MM.1S (cell line): ENCODE measurements at regions not wholly inside any gene's neighbourhood (a gene's known extent, or its start where the extent isn't known, plus 50 kb on each side); places are given as distances from the start of the nearest gene placed in this dataset.

Experiments used
- DNase-seq: peaks from one replicate; pipeline ENCODE4 v3.0.0-alpha.2; 2015
- H2AFZ ChIP-seq: fragments of 300-600 bp; sonication (generic); 2 replicates; pipeline ENCODE4 v1.6.0; 2016; ENCODE audit warnings: antibody characterized with exemption, low read length
- H3F3A ChIP-seq: fragments of 300-600 bp; sonication (generic); 2 replicates; pipeline ENCODE4 v1.6.1; 2016; ENCODE audit warnings: mild to moderate bottlenecking, antibody characterized with exemption, low read length, moderate library complexity, mixed read lengths; ENCODE audit not compliant: insufficient read depth
- H3K27ac ChIP-seq: fragments of 300-600 bp; sonication (generic); 2 replicates; pipeline ENCODE4 v1.5.1; 2016; ENCODE audit warnings: mild to moderate bottlenecking, low read length
- H3K27me3 ChIP-seq: fragments of 300-600 bp; sonication (generic); replicated peaks from 2 replicates; pipeline ENCODE4 v1.6.0; 2016; ENCODE audit warnings: low read length; ENCODE audit not compliant: insufficient read depth
- H3K36me3 ChIP-seq: fragments of 300-600 bp; sonication (generic); replicated peaks from 2 replicates; pipeline ENCODE4 v1.6.1; 2016; ENCODE audit warnings: mild to moderate bottlenecking, low read length, mixed read lengths; ENCODE audit not compliant: insufficient read depth
- H3K4me1 ChIP-seq: fragments of 300-600 bp; sonication (generic); 2 replicates; pipeline ENCODE4 v1.6.1; 2016; ENCODE audit warnings: low read length, mixed read lengths
- H3K4me2 ChIP-seq: fragments of 300-600 bp; sonication (generic); 2 replicates; pipeline ENCODE4 v1.6.0; 2016; ENCODE audit warnings: low read depth, low read length
- H3K4me3 ChIP-seq: fragments of 300-600 bp; sonication (generic); 2 replicates; pipeline ENCODE4 v1.5.1; 2016; ENCODE audit warnings: low read length, mixed read lengths
- H3K79me2 ChIP-seq: fragments of 300-600 bp; sonication (generic); 2 replicates; pipeline ENCODE4 v1.6.1; 2016; ENCODE audit warnings: mixed run types, low read length, mixed read lengths
- H3K9ac ChIP-seq: fragments of 300-600 bp; sonication (generic); 2 replicates; pipeline ENCODE4 v1.6.1; 2016; ENCODE audit warnings: low read length, mixed read lengths
- H3K9me2 ChIP-seq: fragments of 300-600 bp; sonication (generic); replicated peaks from 2 replicates; pipeline ENCODE4 v1.6.1; 2016; ENCODE audit warnings: mild to moderate bottlenecking, low read length, mixed read lengths; ENCODE audit not compliant: insufficient read depth
- H3K9me3 ChIP-seq: fragments of 300-600 bp; sonication (generic); replicated peaks from 2 replicates; pipeline ENCODE4 v1.6.1; 2016; ENCODE audit warnings: mild to moderate bottlenecking, low read length, mixed read lengths; ENCODE audit not compliant: insufficient read depth
- H4K20me1 ChIP-seq: fragments of 300-600 bp; sonication (generic); 2 replicates; pipeline ENCODE4 v1.6.1; 2016; ENCODE audit warnings: mild to moderate bottlenecking, low read length, moderate library complexity, mixed read lengths; ENCODE audit not compliant: insufficient read depth
- CTCF ChIP-seq: fragments of 300-600 bp; sonication (generic); IDR thresholded peaks from 2 replicates; pipeline ENCODE4 v1.5.1; 2016; ENCODE audit warnings: antibody characterized with exemption, low read length, mixed read lengths
- EZH2 ChIP-seq: fragments of 300-600 bp; sonication (generic); optimal IDR thresholded peaks from 2 replicates; pipeline ENCODE3; 2017; ENCODE audit warnings: low read depth, mild to moderate bottlenecking, antibody characterized with exemption, low read length, mixed read lengths
- EZH2phosphoT487 ChIP-seq: fragments of 300-600 bp; sonication (generic); IDR thresholded peaks from 2 replicates; pipeline ENCODE4 v1.6.1; 2018; ENCODE audit warnings: antibody characterized with exemption, low read length

- H3K79me2 ChIP-seq = no peaks in the 10 kb centered on the region
- H3F3A ChIP-seq = no peaks in the 10 kb centered on the region
- no peak overlapping the region for H3K4me3 ChIP-seq
- H3K36me3 ChIP-seq = no peaks in the 10 kb centered on the region
- H3K27ac ChIP-seq = no peak overlapping the region
- H3K9ac ChIP-seq = no peak overlapping the region
- no peak overlapping the region for H2AFZ ChIP-seq
- H3K9me2 ChIP-seq = no peaks in the 10 kb centered on the region
- TF ChIP-seq CTCF = no peak
- TF ChIP-seq EZH2 = no peak
- no peak for TF ChIP-seq EZH2phosphoT487
- H4K20me1 ChIP-seq = no peaks in the 10 kb centered on the region
- no peak overlapping the region for H3K4me2 ChIP-seq
- no peaks in the 10 kb centered on the region for H3K27me3 ChIP-seq
- H3K4me1 ChIP-seq = no peaks in the 10 kb centered on the region
- no peak for DNase-seq
- no peaks in the 10 kb centered on the region for H3K9me3 ChIP-seq
Measured at GRCh38 chr10:2943932-2944614, 123.3 kb upstream of the PFKP start.

GRCh38 chr10:2942938-2943337 lies 124.4 kb upstream of the PFKP start:
- no peaks in the 10 kb centered on the region for H3K36me3 ChIP-seq
- no peaks in the 10 kb centered on the region for H3K27me3 ChIP-seq
- DNase-seq = no peak
- H3K9me2 ChIP-seq = no peaks in the 10 kb centered on the region
- no peaks in the 10 kb centered on the region for H3K9me3 ChIP-seq
- no peaks in the 10 kb centered on the region for H4K20me1 ChIP-seq
- H3K4me2 ChIP-seq = no peak overlapping the region
- H3K79me2 ChIP-seq = no peaks in the 10 kb centered on the region
- no peaks in the 10 kb centered on the region for H3K4me1 ChIP-seq
- H2AFZ ChIP-seq = no peak overlapping the region
- H3K27ac ChIP-seq = no peak overlapping the region
- H3K4me3 ChIP-seq = no peak overlapping the region
- no peaks in the 10 kb centered on the region for H3F3A ChIP-seq
- no peak overlapping the region for H3K9ac ChIP-seq
- no peak for TF ChIP-seq EZH2phosphoT487
- TF ChIP-seq CTCF = no peak
- no peak for TF ChIP-seq EZH2

- no peaks in the 10 kb centered on the region for H3K9me2 ChIP-seq
- H3K4me2 ChIP-seq = no peak overlapping the region
- no peak overlapping the region for H3K9ac ChIP-seq
- H3K27me3 ChIP-seq = no peaks in the 10 kb centered on the region
- no peaks in the 10 kb centered on the region for H3K4me1 ChIP-seq
- H4K20me1 ChIP-seq = no peaks in the 10 kb centered on the region
- H3K4me3 ChIP-seq = no peak overlapping the region
- no peak overlapping the region for H2AFZ ChIP-seq
- no peaks in the 10 kb centered on the region for H3K79me2 ChIP-seq
- DNase-seq = no peak
- no peak for TF ChIP-seq CTCF
- no peaks in the 10 kb centered on the region for H3K9me3 ChIP-seq
- H3K27ac ChIP-seq = no peak overlapping the region
- no peaks in the 10 kb centered on the region for H3K36me3 ChIP-seq
- H3F3A ChIP-seq = no peaks in the 10 kb centered on the region
Measured at GRCh38 chr10:2938869-2939268, 128.5 kb upstream of the PFKP start.
